Type B pancreatic cell (in vitro differentiated cells): ENCODE measurements at regions not wholly inside any gene's neighbourhood (a gene's known extent, or its start where the extent isn't known, plus 50 kb on each side); places are given as distances from the start of the nearest gene placed in this dataset.

ENCODE experiments used
- DNase-seq: peaks from one replicate; pipeline ENCODE4 v3.0.0; 2021; ENCODE audit warnings: mixed read lengths; ENCODE audit not compliant: unreplicated experiment; ENCODE audit errors: extremely low spot score
- H3K27ac Mint-ChIP-seq: 2 replicates; pipeline ENCODE4 v1.8.0; 2021; ENCODE audit warnings: mild to moderate bottlenecking, mixed read lengths
- H3K27me3 Mint-ChIP-seq: 2 replicates; pipeline ENCODE4 v1.8.0; 2021; ENCODE audit warnings: mixed read lengths
- H3K36me3 Mint-ChIP-seq: 2 replicates; pipeline ENCODE4 v1.8.0; 2021; ENCODE audit warnings: mixed read lengths
- H3K4me1 Mint-ChIP-seq: one replicate; pipeline ENCODE4 v1.8.0; 2021; ENCODE audit warnings: mixed read lengths; ENCODE audit not compliant: unreplicated experiment
- H3K4me3 Mint-ChIP-seq: 2 replicates; pipeline ENCODE4 v1.8.0; 2021; ENCODE audit warnings: mild to moderate bottlenecking, mixed read lengths
- H3K9me3 Mint-ChIP-seq: 2 replicates; pipeline ENCODE4 v1.8.0; 2021; ENCODE audit warnings: mixed read lengths
- CTCF ChIP-seq: fragments of 200-600 bp; sonication (generic); conservative IDR thresholded peaks from 2 replicates; pipeline ENCODE4 v1.5.0; 2021; ENCODE audit warnings: antibody characterized with exemption, mild to moderate bottlenecking

- H3K27ac Mint-ChIP-seq: no peak overlapping the region
These were observed 1981.7 kb upstream of the NUDT12 start for GRCh38 chr5:105544300-105544699.

GRCh38 chr5:105536675-105537074 lies 1974.1 kb upstream of the NUDT12 start:
- no peak overlapping the region for H3K27ac Mint-ChIP-seq
- H3K9me3 Mint-ChIP-seq: no peaks in the 10 kb centered on the region
- TF ChIP-seq CTCF: no peak
- H3K4me3 Mint-ChIP-seq: no peak overlapping the region
- H3K36me3 Mint-ChIP-seq: no peaks in the 10 kb centered on the region
- H3K27me3 Mint-ChIP-seq: no peaks in the 10 kb centered on the region
- no peaks in the 10 kb centered on the region for H3K4me1 Mint-ChIP-seq
- DNase-seq: no peak

More at GRCh38 chr5:105544300-105544699, 1981.7 kb upstream of the NUDT12 start:
- no peaks in the 10 kb centered on the region for H3K9me3 Mint-ChIP-seq
- H3K36me3 Mint-ChIP-seq: no peaks in the 10 kb centered on the region
- no peak overlapping the region for H3K4me3 Mint-ChIP-seq
- no peak for TF ChIP-seq CTCF
- DNase-seq: no peak
- no peaks in the 10 kb centered on the region for H3K27me3 Mint-ChIP-seq
- H3K4me1 Mint-ChIP-seq: no peaks in the 10 kb centered on the region

- no peak for DNase-seq
- TF ChIP-seq CTCF: no peak
- Mint-ChIP-seq H3K27me3 (no peaks in the 10 kb centered on the region), H3K27ac (no peak overlapping the region), H3K4me3 (no peak overlapping the region), H3K9me3 (peaks cover 15% of the 10 kb centered on the region), H3K36me3 (no peaks in the 10 kb centered on the region), H3K4me1 (no peaks in the 10 kb centered on the region)
These were observed 1968.2 kb upstream of the NUDT12 start for GRCh38 chr5:105530716-105531261.

GRCh38 chr5:105529851-105530250 lies 1967.3 kb upstream of the NUDT12 start:
- Mint-ChIP-seq H3K36me3 (no peaks in the 10 kb centered on the region), H3K9me3 (peaks cover 15% of the 10 kb centered on the region), H3K4me3 (no peak overlapping the region), H3K27me3 (no peaks in the 10 kb centered on the region), H3K4me1 (no peaks in the 10 kb centered on the region), H3K27ac (no peak overlapping the region)
- no peak for TF ChIP-seq CTCF
- no peak for DNase-seq

- Mint-ChIP-seq H3K27me3 (no peaks in the 10 kb centered on the region), H3K9me3 (no peaks in the 10 kb centered on the region), H3K27ac (no peak overlapping the region), H3K4me1 (no peaks in the 10 kb centered on the region), H3K36me3 (no peaks in the 10 kb centered on the region), H3K4me3 (no peak overlapping the region)
- TF ChIP-seq CTCF: no peak
- no peak for DNase-seq
These were observed 1945.9 kb upstream of the NUDT12 start for GRCh38 chr5:105508519-105508918.

GRCh38 chr5:105506692-105507277 lies 1944.2 kb upstream of the NUDT12 start:
- Mint-ChIP-seq H3K36me3 (no peaks in the 10 kb centered on the region), H3K9me3 (no peaks in the 10 kb centered on the region), H3K27me3 (no peaks in the 10 kb centered on the region), H3K4me3 (no peak overlapping the region), H3K4me1 (no peaks in the 10 kb centered on the region), H3K27ac (no peak overlapping the region)
- no peak for DNase-seq
- TF ChIP-seq CTCF: peak; percentile 65
